H54 (cell line): ENCODE measurements at regions not wholly inside any gene's neighbourhood (a gene's known extent, or its start where the extent isn't known, plus 50 kb on each side); places are given as distances from the start of the nearest gene placed in this dataset.

Experiments
- DNase-seq: peaks from one replicate; pipeline ENCODE4 v3.0.0; 2011; ENCODE audit warnings: low spot score, mixed read lengths; ENCODE audit not compliant: insufficient read length
- FAIRE-seq: peaks from 3 replicates; lab custom pipeline; 2011; peaks lifted over from hg19 to GRCh38; lab: Jason Lieb, UNC
- POLR2A ChIP-seq: IDR thresholded peaks from 2 replicates; pipeline ENCODE4 v1.6.1; 2011; ENCODE audit warnings: low read depth, mild to moderate bottlenecking, low read length

DNA sequence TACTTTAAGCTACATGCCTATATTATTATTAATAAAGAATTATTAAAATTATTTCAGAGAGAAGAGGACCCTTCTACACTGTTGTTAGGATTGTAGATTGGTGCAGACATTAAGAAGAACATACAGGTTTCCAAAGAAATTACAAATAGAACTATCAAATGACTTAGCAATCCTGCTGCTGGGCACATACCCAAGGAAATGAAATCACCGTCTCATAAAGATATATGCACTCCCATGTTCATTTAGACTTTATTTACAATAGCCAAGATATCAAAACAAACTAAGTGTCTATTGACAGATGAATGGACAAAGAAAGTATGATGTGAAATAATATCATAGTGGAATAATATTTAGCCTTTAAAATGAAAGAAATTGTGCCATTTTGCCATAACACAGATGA lies 687.7 kb upstream of the POU3F2 start:
- no peak for TF ChIP-seq POLR2A
- DNase-seq = no peak
- FAIRE-seq = no peak

DNA sequence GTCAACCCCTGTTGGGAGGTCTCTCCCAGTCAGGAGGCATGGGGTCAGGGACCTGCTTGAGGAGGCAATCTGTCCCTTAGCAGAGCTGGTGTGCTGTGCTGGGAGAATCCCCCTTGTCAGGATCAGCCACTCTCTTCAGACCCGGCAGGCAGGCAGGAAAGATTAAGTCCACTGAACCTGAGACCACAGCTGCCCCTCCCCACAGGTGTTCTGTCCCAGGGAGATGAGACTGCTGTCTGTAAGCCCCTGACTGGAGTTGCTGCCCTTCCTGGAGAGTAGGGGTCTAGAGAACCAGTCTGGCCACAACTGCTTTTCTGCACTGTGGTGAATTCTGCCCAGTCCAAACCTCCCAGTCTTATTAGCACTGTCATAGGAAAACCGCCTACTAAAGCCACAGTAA lies 677.8 kb upstream of the POU3F2 start:
- no peak for TF ChIP-seq POLR2A
- DNase-seq = no peak
- no peak for FAIRE-seq

GRCh38 chr6:98179606-98180005 lies 654.8 kb upstream of the POU3F2 start:
- no peak for DNase-seq
- no peak for TF ChIP-seq POLR2A
- FAIRE-seq = no peak

- no peak for TF ChIP-seq POLR2A
- DNase-seq (no peak), FAIRE-seq (no peak)
Measured at GRCh38 chr6:98200084-98200483, 634.3 kb upstream of the POU3F2 start.

DNA sequence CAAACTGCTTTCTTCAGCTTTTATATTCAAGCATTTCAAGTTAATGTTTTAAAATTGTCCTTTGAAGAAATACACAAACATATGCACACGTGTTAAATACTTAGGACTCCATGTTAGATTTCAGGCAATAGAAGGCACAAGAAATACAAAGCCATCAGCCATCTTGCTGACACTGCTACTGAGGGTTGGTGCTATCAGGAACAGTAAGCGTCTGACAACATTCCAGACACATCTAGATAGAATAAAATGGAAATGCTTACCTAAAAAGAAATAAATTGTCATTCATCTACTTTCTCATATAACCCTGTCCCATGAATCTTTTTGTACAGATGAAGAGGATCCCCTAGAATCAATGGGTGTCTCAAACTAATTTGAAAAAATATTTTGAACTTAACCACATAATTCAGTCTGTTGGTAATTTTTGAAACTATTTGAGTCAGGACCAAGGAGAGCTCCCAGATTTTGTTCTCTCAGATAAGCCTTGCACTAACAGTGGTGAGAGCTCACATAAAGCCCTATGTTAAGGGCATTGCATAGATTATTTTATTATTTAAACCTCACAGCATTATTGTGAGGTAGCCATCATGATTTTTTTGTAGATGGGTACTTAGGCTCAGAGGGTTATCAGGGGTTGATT lies 631.1 kb upstream of the POU3F2 start:
- FAIRE-seq (no peak), DNase-seq (no peak)
- TF ChIP-seq POLR2A = no peak

DNA sequence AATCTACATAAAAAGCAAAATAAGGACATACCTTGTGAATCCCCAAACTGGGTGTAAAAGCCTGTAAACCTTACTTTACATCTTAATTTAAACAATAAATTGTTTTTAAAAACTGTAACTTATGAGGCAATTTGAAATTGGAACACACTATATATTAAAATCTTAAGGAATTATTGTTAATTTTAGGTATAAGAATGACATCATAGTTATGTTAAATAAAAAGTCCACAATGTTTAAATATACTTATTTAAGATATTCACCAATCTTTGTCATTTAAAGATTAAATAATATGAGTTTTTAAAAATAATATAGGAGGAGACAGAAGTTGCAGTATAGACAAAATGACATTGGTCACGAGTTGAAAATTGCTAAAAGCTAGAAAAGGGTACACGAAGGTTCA lies 621.9 kb upstream of the POU3F2 start:
- FAIRE-seq (no peak), DNase-seq (no peak)
- no peak for TF ChIP-seq POLR2A

DNA sequence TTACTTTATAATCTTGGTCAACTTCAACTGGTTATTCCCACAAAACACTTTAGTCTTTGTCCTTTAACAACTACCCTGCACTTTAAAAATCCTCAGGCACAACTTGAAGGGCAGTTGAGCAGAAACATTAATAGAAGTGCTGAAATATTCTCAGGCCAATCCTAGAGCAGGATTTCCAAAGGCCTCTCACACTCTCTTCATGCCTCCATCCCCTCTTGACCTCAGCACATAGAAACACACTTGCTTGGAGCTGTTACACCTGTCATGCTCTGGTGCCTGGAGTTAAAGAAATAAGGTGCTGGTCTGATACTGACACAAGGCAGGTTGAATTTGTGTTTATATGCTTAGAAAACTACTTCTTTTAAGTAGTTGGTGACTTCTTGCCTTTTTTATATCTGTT lies 618.8 kb upstream of the POU3F2 start:
- no peak for TF ChIP-seq POLR2A
- DNase-seq (no peak), FAIRE-seq (no peak)

GRCh38 chr6:98230250-98230649 lies 604.1 kb upstream of the POU3F2 start:
- no peak for DNase-seq
- FAIRE-seq = no peak
- TF ChIP-seq POLR2A = no peak

DNA sequence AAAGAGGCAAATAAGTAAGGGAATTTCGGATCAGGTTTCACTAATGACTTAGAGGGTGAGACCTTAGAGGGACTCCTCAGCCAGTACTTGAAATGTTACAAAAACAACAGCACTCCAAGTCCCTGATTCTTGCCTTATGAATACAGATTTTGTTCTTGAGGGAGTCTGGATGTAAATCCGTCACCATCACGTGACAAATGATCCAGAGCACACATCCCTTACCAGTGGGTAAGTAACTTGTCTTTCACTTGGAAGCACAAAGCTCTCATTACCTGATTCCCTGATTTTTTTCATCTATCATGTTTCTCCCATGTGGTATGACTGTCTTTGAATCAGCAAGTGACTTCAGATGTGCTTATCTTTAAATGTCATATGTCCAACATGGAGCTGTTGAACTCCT lies 595.3 kb upstream of the POU3F2 start:
- FAIRE-seq (no peak), DNase-seq (no peak)
- TF ChIP-seq POLR2A = no peak

DNA sequence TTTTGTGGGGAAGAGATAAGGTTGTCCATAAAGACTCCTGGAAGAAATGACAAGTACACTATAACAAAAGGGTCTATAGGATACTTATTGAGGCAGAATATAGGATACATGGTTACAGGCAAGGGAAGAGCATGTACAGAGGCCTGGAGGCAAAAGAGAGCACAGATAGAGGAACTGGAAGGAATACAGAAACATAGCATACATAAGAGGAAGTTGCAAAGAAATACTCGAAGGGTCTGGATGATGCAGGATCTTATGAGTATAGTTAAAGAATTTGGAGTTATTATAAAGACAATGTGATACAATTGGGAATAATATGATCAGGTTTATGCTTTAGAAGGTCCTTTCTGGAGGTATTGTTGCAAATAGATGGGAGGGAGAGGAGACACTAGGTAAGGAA lies 592.7 kb upstream of the POU3F2 start:
- FAIRE-seq (no peak), DNase-seq (no peak)

GRCh38 chr6:98254624-98255023 lies 579.8 kb upstream of the POU3F2 start:
- no peak for TF ChIP-seq POLR2A
- DNase-seq (no peak), FAIRE-seq (no peak)

More for the DNA sequence above, 592.7 kb upstream of the POU3F2 start:
- TF ChIP-seq POLR2A = no peak

DNA sequence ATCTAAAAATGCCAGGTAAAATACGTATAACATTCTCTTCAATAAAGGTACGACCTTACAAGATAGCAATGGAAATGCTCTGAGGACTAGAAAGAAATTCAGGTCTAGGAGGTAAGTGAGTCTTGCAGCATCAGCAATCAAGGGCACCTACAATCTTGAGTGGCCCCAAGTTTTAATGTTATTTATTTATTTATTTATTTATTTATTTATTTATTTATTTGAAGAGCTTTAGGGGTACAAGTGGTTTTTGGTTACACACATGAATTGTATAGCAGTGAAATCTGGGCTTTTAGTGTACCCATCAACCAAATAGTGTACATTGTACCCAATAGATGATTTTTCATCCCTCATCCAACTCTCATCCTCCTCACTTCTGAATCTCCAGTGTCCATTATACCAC lies 574.0 kb upstream of the POU3F2 start:
- FAIRE-seq (no peak), DNase-seq (no peak)
- TF ChIP-seq POLR2A = no peak

GRCh38 chr6:98272060-98272459 lies 562.3 kb upstream of the POU3F2 start:
- FAIRE-seq (no peak), DNase-seq (no peak)
- TF ChIP-seq POLR2A = no peak

GRCh38 chr6:98274691-98275090 lies 559.7 kb upstream of the POU3F2 start:
- DNase-seq (no peak), FAIRE-seq (no peak)
- TF ChIP-seq POLR2A = no peak

DNA sequence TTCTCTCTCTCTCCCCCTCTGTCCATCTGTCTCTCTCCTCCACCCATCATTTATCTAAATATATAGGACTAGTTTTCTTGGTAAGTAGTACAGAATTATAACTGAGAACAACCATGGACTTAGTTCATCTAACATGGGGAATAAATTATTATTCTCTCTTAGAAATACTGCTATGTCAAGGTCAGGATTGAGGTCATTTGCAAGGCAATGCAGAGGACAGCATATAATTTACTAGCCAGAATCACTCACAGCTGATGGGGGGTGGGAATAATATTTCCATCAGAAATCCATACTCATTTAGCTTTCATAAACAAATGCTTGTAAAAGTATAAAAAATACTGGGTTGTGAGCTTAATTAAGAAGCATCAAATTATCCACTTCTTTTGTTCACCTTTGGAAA lies 553.9 kb upstream of the POU3F2 start:
- FAIRE-seq (no peak), DNase-seq (no peak)
- no peak for TF ChIP-seq POLR2A
